ENCODE measurements at regions not wholly inside any gene's neighbourhood (a gene's known extent, or its start where the extent isn't known, plus 50 kb on each side); places are given as distances from the start of the nearest gene placed in this dataset.

DNA sequence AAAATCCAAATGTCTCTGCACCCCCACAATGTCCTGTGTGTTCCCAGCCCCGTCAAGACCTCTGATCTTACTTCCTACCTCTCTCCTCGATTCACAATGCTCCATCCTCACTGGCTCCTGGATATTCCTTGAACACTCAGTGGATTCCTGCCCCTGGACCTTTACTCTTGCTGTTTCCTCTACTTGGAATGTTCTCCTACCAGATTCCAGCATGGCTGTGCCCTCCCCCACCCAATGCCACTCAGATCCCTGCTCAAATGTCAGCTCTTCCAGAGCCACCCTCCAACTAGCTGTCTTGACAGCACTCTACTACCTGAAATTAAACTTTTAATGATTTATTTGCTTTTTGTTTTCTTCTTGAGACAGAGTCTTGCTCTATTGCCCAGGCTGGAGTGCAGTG lies 107.4 kb downstream of the KLF5 start:
- no peak for TF ChIP-seq EP300 (IDR thresholded peaks at IDR 0.05)
- TF ChIP-seq POLR2A (IDR thresholded peaks at IDR 0.05) = no peak
- TF ChIP-seq, protein P1, sequence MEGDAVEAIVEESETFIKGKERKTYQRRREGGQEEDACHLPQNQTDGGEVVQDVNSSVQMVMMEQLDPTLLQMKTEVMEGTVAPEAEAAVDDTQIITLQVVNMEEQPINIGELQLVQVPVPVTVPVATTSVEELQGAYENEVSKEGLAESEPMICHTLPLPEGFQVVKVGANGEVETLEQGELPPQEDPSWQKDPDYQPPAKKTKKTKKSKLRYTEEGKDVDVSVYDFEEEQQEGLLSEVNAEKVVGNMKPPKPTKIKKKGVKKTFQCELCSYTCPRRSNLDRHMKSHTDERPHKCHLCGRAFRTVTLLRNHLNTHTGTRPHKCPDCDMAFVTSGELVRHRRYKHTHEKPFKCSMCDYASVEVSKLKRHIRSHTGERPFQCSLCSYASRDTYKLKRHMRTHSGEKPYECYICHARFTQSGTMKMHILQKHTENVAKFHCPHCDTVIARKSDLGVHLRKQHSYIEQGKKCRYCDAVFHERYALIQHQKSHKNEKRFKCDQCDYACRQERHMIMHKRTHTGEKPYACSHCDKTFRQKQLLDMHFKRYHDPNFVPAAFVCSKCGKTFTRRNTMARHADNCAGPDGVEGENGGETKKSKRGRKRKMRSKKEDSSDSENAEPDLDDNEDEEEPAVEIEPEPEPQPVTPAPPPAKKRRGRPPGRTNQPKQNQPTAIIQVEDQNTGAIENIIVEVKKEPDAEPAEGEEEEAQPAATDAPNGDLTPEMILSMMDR (IDR thresholded peaks at IDR 0.05) = no peak

Data from ovary (tissue), 3 donors.